K562 (cell line): ENCODE measurements at regions not wholly inside any gene's neighbourhood (a gene's known extent, or its start where the extent isn't known, plus 50 kb on each side); places are given as distances from the start of the nearest gene placed in this dataset.
A peak's percentile ranks its signal among the peaks of the same experiment; 100 is the strongest.

Source experiments
- BRD4 ChIP-seq: fragments of 200-600 bp; sonication (generic); IDR thresholded peaks from 2 replicates; pipeline ENCODE4 v1.6.1; 2017; ENCODE audit warnings: inconsistent platforms
- E4F1 ChIP-seq: fragments of 250-450 bp; sonication (Bioruptor Pico); IDR thresholded peaks from 2 replicates; pipeline ENCODE4 v1.5.0; 2021; ENCODE audit warnings: mild to moderate bottlenecking, borderline replicate concordance
- EP300 ChIP-seq: IDR thresholded peaks from 2 replicates; pipeline ENCODE4 v1.6.1; 2012; ENCODE audit warnings: low read length, improper control_type of control experiment
- IRF2 ChIP-seq: sonication (generic); formaldehyde crosslinking; IDR thresholded peaks from 2 replicates; pipeline ENCODE4 v1.8.1; 2022; ENCODE audit warnings: mild to moderate bottlenecking, missing genetic modification reagents
- MEIS2 ChIP-seq: fragments of 450-650 bp; IDR thresholded peaks from 2 replicates; pipeline ENCODE4 v1.6.1; 2014; ENCODE audit warnings: mild to moderate bottlenecking; ENCODE audit not compliant: partially characterized antibody
- NELFE ChIP-seq: IDR thresholded peaks from 2 replicates; pipeline ENCODE4 v1.6.1; 2011; ENCODE audit warnings: mild to moderate bottlenecking; ENCODE audit not compliant: insufficient read depth, insufficient read length
- PBX2 ChIP-seq, 2 experiments: IDR thresholded peaks in 1 of 2; conservative IDR thresholded peaks in 1 of 2; 2 replicates each; pipeline ENCODE4 v1.6.1; 2016; ENCODE audit warnings: low read depth in 2 of 2, mild to moderate bottlenecking in 1 of 2, missing compliant biosample characterization in 1 of 2, missing genetic modification characterization in 1 of 2, moderate library complexity in 1 of 2
- PKNOX1 ChIP-seq: fragments of 450-650 bp; IDR thresholded peaks from 2 replicates; pipeline ENCODE4 v1.6.1; 2016
- STAG1 ChIP-seq: sonication (generic); formaldehyde crosslinking; IDR thresholded peaks from 2 replicates; pipeline ENCODE4 v1.5.0; 2020; ENCODE audit warnings: missing genetic modification reagents, borderline replicate concordance
- TSHZ1 ChIP-seq: fragments of 250-450 bp; sonication (Bioruptor Pico); IDR thresholded peaks from 2 replicates; pipeline ENCODE4 v1.4.0; 2020; ENCODE audit warnings: mild to moderate bottlenecking, moderate library complexity
- ZNF518B ChIP-seq: fragments of 250-450 bp; sonication (Bioruptor Pico); IDR thresholded peaks from 2 replicates; pipeline ENCODE4 v1.5.0; 2021; ENCODE audit warnings: mild to moderate bottlenecking, moderate library complexity
- ZNF584 ChIP-seq: fragments of 200-800 bp; sonication (Bioruptor generic); IDR thresholded peaks from 2 replicates; pipeline ENCODE4 v1.6.1; 2016; ENCODE audit warnings: low read depth, mild to moderate bottlenecking, missing genetic modification characterization, missing compliant biosample characterization

GRCh38 chr2:191757208-191757607 lies 79.3 kb downstream of the NABP1 start (continued):
- TF ChIP-seq STAG1 (CRISPR knock-in tag) (no peak), TSHZ1 (no peak), E4F1 (CRISPR knock-in tag) (no peak), IRF2 (CRISPR knock-in tag) (no peak), EP300 (no peak), ZNF518B (CRISPR knock-in tag) (no peak), ZNF584 (CRISPR knock-in tag) (no peak), PKNOX1 (peak; percentile 65), NELFE (no peak), BRD4 (no peak), PBX2 (CRISPR knock-in tag; IDR thresholded peaks at IDR 0.05; ENCODE audit: low read depth) (no peak), PBX2 (tag; conservative IDR thresholded peaks at IDR 0.05; ENCODE audit: low read depth) (peak; percentile 69), MEIS2 (peak; percentile 73)
